GM12878 (cell line): ENCODE measurements at regions not wholly inside any gene's neighbourhood (a gene's known extent, or its start where the extent isn't known, plus 50 kb on each side); places are given as distances from the start of the nearest gene placed in this dataset.

Source experiments
- ATAC-seq: fragments of 200-7000 bp; cut with Tn5 transposase; 3 replicates; pipeline ENCODE4 v1.9.1; 2020; ENCODE audit warnings: mild to moderate bottlenecking, moderate library complexity
- BruUV-seq: library from RNA; stranded (reverse); fragments of 400-500 nt; replicated peaks from 2 replicates; lab custom pipeline; 2021; lab: Mats Ljungman, UMichigan
- CTCF ChIA-PET: fragments of 300-600 bp; sonication (Branson Sonifier 250); formaldehyde crosslinking; extraction: SDS; loops from one replicate; lab custom pipeline; 2021; ENCODE audit warnings: inconsistent platforms; lab: Yijun Ruan, JAX
- POLR2A ChIA-PET: fragments of 350-600 bp; formaldehyde crosslinking; extraction: SDS; loops from one replicate; lab custom pipeline; 2021; ENCODE audit warnings: inconsistent platforms; lab: Charles Lee
- RAD21 ChIA-PET: fragments of 300-600 bp; sonication (Branson Sonifier 250); formaldehyde crosslinking; loops from one replicate; lab custom pipeline; 2023; ENCODE audit warnings: antibody characterized with exemption; ENCODE audit not compliant: unreplicated experiment; lab: Charles Lee
- SMC1A ChIA-PET: fragments of 300-600 bp; sonication (Branson Sonifier 250); formaldehyde crosslinking; loops from one replicate; lab custom pipeline; 2023; ENCODE audit not compliant: unreplicated experiment, uncharacterized antibody; lab: Charles Lee
- DNase-seq: peaks from one replicate; pipeline ENCODE4 v3.0.0-alpha.2; 2011; ENCODE audit warnings: low read depth, low spot score
- FAIRE-seq: peaks from 3 replicates; lab custom pipeline; 2011; peaks lifted over from hg19 to GRCh38; lab: Jason Lieb, UNC
- H2AFZ ChIP-seq: 2 replicates; pipeline ENCODE4 v1.6.0; 2011; ENCODE audit warnings: low read depth, low read length, control low read depth; ENCODE audit not compliant: control insufficient read depth
- H3K27ac ChIP-seq: 2 replicates; pipeline ENCODE4 v1.5.1; 2011; ENCODE audit warnings: control low read depth; ENCODE audit not compliant: control insufficient read depth, insufficient read depth
- H3K27me3 ChIP-seq, 2 experiments: replicated peaks in 1 of 2; 2 replicates each; pipeline versions ENCODE4 v1.6.0 to v1.6.1; 2011; ENCODE audit warnings: low read length in 1 of 2; ENCODE audit not compliant: control insufficient read depth in 2 of 2, insufficient read depth in 2 of 2
- H3K36me3 ChIP-seq, 2 experiments: 2 replicates each; pipeline ENCODE4 v1.5.1; 2011; ENCODE audit warnings: low read length in 1 of 2; ENCODE audit not compliant: control insufficient read depth in 2 of 2, insufficient read depth in 2 of 2
- H3K4me1 ChIP-seq: 2 replicates; pipeline ENCODE4 v1.6.1; 2011; ENCODE audit warnings: mild to moderate bottlenecking, low read length, moderate library complexity, mixed read lengths; ENCODE audit not compliant: control insufficient read depth, insufficient read depth
- H3K4me2 ChIP-seq: 2 replicates; pipeline ENCODE4 v1.6.0; 2011; ENCODE audit warnings: control low read depth; ENCODE audit not compliant: control insufficient read depth, insufficient read depth
- H3K4me3 ChIP-seq: fragments of 200-600 bp; sonication (generic); 2 replicates; pipeline ENCODE4 v1.5.1; 2016
- H3K79me2 ChIP-seq: 2 replicates; pipeline ENCODE4 v1.6.0; 2011; ENCODE audit warnings: low read length; ENCODE audit not compliant: control insufficient read depth, insufficient read depth
- H3K9ac ChIP-seq: 2 replicates; pipeline ENCODE4 v1.8.0; 2011; ENCODE audit warnings: low read length, control low read depth, mixed read lengths; ENCODE audit not compliant: control insufficient read depth, insufficient read depth
- H3K9me3 ChIP-seq: replicated peaks from 3 replicates; pipeline ENCODE4 v1.5.1; 2011; ENCODE audit warnings: mild to moderate bottlenecking, low read length; ENCODE audit not compliant: control insufficient read depth, insufficient read depth
- H4K20me1 ChIP-seq: 2 replicates; pipeline ENCODE4 v1.6.0; 2011; ENCODE audit not compliant: control insufficient read depth, insufficient read depth
- CHD2 ChIP-seq: IDR thresholded peaks from 2 replicates; pipeline ENCODE4 v1.6.1; 2011; ENCODE audit warnings: low read depth, low read length, improper control_type of control experiment, borderline replicate concordance
- HDAC6 ChIP-seq: fragments of 200-600 bp; sonication (generic); IDR thresholded peaks from one replicate; pipeline ENCODE4 v1.8.0; 2017; ENCODE audit warnings: antibody characterized with exemption; ENCODE audit not compliant: unreplicated experiment
- MXI1 ChIP-seq: fragments of 150-350 bp; IDR thresholded peaks from 2 replicates; pipeline ENCODE4 v1.6.1; 2011; ENCODE audit warnings: low read depth, mild to moderate bottlenecking, inconsistent platforms, low read length, improper control_type of control experiment
- MYC ChIP-seq: IDR thresholded peaks from 2 replicates; pipeline ENCODE4 v1.6.1; 2011; ENCODE audit warnings: mild to moderate bottlenecking, low read length, moderate library complexity, inconsistent platforms; ENCODE audit not compliant: insufficient read depth, insufficient replicate concordance, insufficient read length, severe bottlenecking
- REST ChIP-seq: IDR thresholded peaks from 2 replicates; pipeline ENCODE4 v1.6.1; 2012; ENCODE audit warnings: mild to moderate bottlenecking, low read depth, low read length
- SPI1 ChIP-seq: IDR thresholded peaks from 2 replicates; pipeline ENCODE4 v1.6.1; 2011; ENCODE audit warnings: low read depth, mild to moderate bottlenecking, low read length, moderate library complexity, borderline replicate concordance; ENCODE audit not compliant: insufficient read depth
- YBX1 ChIP-seq: fragments of 450-650 bp; IDR thresholded peaks from 2 replicates; pipeline ENCODE4 v1.6.1; 2016; ENCODE audit warnings: antibody characterized with exemption
- ZNF217 ChIP-seq: fragments of 450-650 bp; IDR thresholded peaks from 2 replicates; pipeline ENCODE4 v1.6.1; 2017; ENCODE audit warnings: antibody characterized with exemption, mild to moderate bottlenecking
- ZNF274 ChIP-seq: IDR thresholded peaks from one replicate; pipeline ENCODE4 v1.8.0; 2011; ENCODE audit not compliant: insufficient read length, insufficient read depth
- WGBS: methylation state at CpG from one replicate; pipeline ENCODE4 v1.1.6; 2016; ENCODE audit warnings: low lambda C conversion rate; ENCODE audit not compliant: insufficient replicate concordance, insufficient coverage; ENCODE audit errors: missing lambda C conversion rate; 5-methylcytosine and 5-hydroxymethylcytosine counted together
- in situ Hi-C: fragments of 300-500 bp; cut with MboI; formaldehyde crosslinking; loops from 9 replicates; pipeline ENCODE4 v1.14.3; 2018; ENCODE audit warnings: mixed read lengths
- intact Hi-C: fragments of 100-400 bp; cut with micrococcal nuclease; formaldehyde crosslinking; loops from one replicate; pipeline ENCODE4 v1.14.2; 2022; ENCODE audit not compliant: unreplicated experiment
- TF ChIP-seq, protein P1 (sequence below): IDR thresholded peaks from 2 replicates; pipeline ENCODE4 v1.6.1; 2012; ENCODE audit warnings: low read length, inconsistent platforms

GRCh38 chr6:22418714-22419113 is 121.9 kb upstream of the PRL start:
- H3K27me3 ChIP-seq = no peaks in the 10 kb centered on the region
- no peak overlapping the region for H3K4me2 ChIP-seq
- ChIA-PET POLR2A (no interaction called here), CTCF (no interaction called here), SMC1A (no interaction called here), RAD21 (no interaction called here)
- BruUV-seq = no TSS peak
- H3K4me1 ChIP-seq = no peaks in the 10 kb centered on the region
- H4K20me1 ChIP-seq = no peaks in the 10 kb centered on the region
- no peak overlapping the region for H3K4me3 ChIP-seq
- intact Hi-C loops = no loop called here
- ATAC-seq (no peak), FAIRE-seq (no peak), DNase-seq (no peak)
- peaks cover 4% of the 10 kb centered on the region for H3K9me3 ChIP-seq
- in situ Hi-C loops = no loop called here
- no peaks in the 10 kb centered on the region for H3K79me2 ChIP-seq
- no peak overlapping the region for H2AFZ ChIP-seq
- no peak overlapping the region for H3K9ac ChIP-seq
- no peak for TF ChIP-seq MXI1
- TF ChIP-seq SPI1 = no peak
- no peak for TF ChIP-seq CHD2
- TF ChIP-seq, protein P1, sequence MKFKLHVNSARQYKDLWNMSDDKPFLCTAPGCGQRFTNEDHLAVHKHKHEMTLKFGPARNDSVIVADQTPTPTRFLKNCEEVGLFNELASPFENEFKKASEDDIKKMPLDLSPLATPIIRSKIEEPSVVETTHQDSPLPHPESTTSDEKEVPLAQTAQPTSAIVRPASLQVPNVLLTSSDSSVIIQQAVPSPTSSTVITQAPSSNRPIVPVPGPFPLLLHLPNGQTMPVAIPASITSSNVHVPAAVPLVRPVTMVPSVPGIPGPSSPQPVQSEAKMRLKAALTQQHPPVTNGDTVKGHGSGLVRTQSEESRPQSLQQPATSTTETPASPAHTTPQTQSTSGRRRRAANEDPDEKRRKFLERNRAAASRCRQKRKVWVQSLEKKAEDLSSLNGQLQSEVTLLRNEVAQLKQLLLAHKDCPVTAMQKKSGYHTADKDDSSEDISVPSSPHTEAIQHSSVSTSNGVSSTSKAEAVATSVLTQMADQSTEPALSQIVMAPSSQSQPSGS = no peak
- 0% methylated on average over 1 of the region's 1 CpG for WGBS
- H3K36me3 ChIP-seq = no peaks in the 10 kb centered on the region
- no peak overlapping the region for H3K27ac ChIP-seq

DNA sequence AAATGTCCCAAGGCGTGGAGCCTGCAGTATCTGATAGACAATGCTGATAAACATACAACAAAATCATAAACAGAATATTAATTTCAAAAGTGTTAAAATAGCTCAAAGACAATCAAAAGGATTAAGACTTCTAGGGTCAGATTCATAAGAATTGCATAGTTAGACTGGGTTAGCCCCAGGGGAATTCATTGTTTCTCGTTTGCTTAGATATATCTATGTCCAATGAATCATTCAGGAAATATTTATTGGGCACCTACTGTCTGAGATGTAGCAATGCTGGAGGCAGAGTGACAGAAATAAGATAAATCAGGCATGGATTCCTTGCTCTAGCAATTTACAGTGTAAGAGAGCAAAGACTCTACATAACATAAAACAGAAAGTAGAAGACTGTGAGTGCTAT is 124.4 kb upstream of the PRL start:
- Histone ChIP-seq H3K79me2 (no peaks in the 10 kb centered on the region), H3K36me3 (no peaks in the 10 kb centered on the region), H3K27me3 (no peaks in the 10 kb centered on the region), H3K9me3 (peaks cover 4% of the 10 kb centered on the region), H4K20me1 (no peaks in the 10 kb centered on the region), H3K27ac (no peak overlapping the region), H3K4me1 (no peaks in the 10 kb centered on the region), H3K4me2 (no peak overlapping the region), H3K9ac (no peak overlapping the region), H3K4me3 (no peak overlapping the region), H2AFZ (no peak overlapping the region)
- 9% methylated on average over 2 of the region's 2 CpGs for WGBS
- ChIA-PET POLR2A (no interaction called here), RAD21 (no interaction called here), SMC1A (no interaction called here), CTCF (no interaction called here)
- in situ Hi-C loops (no loop called here), intact Hi-C loops (no loop called here)
- BruUV-seq = no TSS peak
- FAIRE-seq (no peak), ATAC-seq (no peak), DNase-seq (no peak)
- no peak for TF ChIP-seq REST
- TF ChIP-seq ZNF217 = no peak
- no peak for TF ChIP-seq YBX1
- TF ChIP-seq ZNF274 = no peak
- no peak for TF ChIP-seq HDAC6
- TF ChIP-seq MYC = no peak
